Naive thymus-derived CD8-positive, alpha-beta T cell (primary cell): ENCODE measurements at regions not wholly inside any gene's neighbourhood (a gene's known extent, or its start where the extent isn't known, plus 50 kb on each side); places are given as distances from the start of the nearest gene placed in this dataset.

Experiments
- ATAC-seq, 2 donors: fragments of 150-1000 bp; cut with Tn5 transposase in 1 of 2; sonication (Bioruptor Pico), chemical (Tn5 transposase) in 1 of 2; 1 replicate in 1 of 2; 2 replicates in 1 of 2; pipeline ENCODE4 v1.10.0; 2021; ENCODE audit warnings: mild to moderate bottlenecking in 2 of 2, moderate library complexity in 2 of 2
- POLR2A ChIA-PET: fragments of 350-600 bp; sonication (Branson Sonifier 250); formaldehyde crosslinking; loops from one replicate; lab custom pipeline; 2021; ENCODE audit warnings: antibody characterized with exemption; lab: Charles Lee
- DNase-seq, 10 donors: peaks; one replicate each; pipeline versions ENCODE4 v3.0.0 to v3.0.0-alpha.2; 2020 to 2022
- H3K27ac Mint-ChIP-seq, 10 donors: one replicate each; pipeline ENCODE4 v1.8.0; 2020 to 2022; ENCODE audit warnings: mild to moderate bottlenecking in 10 of 10, mixed read lengths in 10 of 10, moderate library complexity in 4 of 10, inconsistent platforms in 1 of 10
- H3K27me3 Mint-ChIP-seq, 5 donors: one replicate each; pipeline ENCODE4 v1.8.0; 2021 to 2022; ENCODE audit warnings: mixed read lengths in 5 of 5
- H3K36me3 Mint-ChIP-seq, 3 donors: one replicate each; pipeline ENCODE4 v1.8.0; 2020 to 2022; ENCODE audit warnings: mixed read lengths in 3 of 3, mild to moderate bottlenecking in 2 of 3, inconsistent platforms in 1 of 3
- H3K4me1 Mint-ChIP-seq, 4 donors: one replicate each; pipeline ENCODE4 v1.8.0; 2021 to 2022; ENCODE audit warnings: mixed read lengths in 4 of 4
- H3K4me3 Mint-ChIP-seq, 10 donors: one replicate each; pipeline ENCODE4 v1.8.0; 2020 to 2022; ENCODE audit warnings: mild to moderate bottlenecking in 10 of 10, mixed read lengths in 10 of 10, moderate library complexity in 6 of 10, inconsistent platforms in 1 of 10
- H3K9me3 Mint-ChIP-seq, 9 donors: one replicate each; pipeline ENCODE4 v1.8.0; 2020 to 2022; ENCODE audit warnings: mixed read lengths in 9 of 9, mild to moderate bottlenecking in 3 of 9, inconsistent platforms in 1 of 9, moderate library complexity in 1 of 9

- no peak overlapping the region for H3K27ac Mint-ChIP-seq
- H3K27me3 Mint-ChIP-seq: no peaks in the 10 kb centered on the region
- POLR2A ChIA-PET: no interaction called here
- DNase-seq (no peak), ATAC-seq (no peak)
- H3K36me3 Mint-ChIP-seq: no peaks in the 10 kb centered on the region
- H3K4me1 Mint-ChIP-seq: no peaks in the 10 kb centered on the region
- H3K9me3 Mint-ChIP-seq: peaks cover 0 to 21% (median 10%) of the 10 kb centered on the region in 9 donors
- H3K4me3 Mint-ChIP-seq: no peak overlapping the region
Observed at GRCh38 chr14:28102814-28103213, 663.8 kb upstream of the FOXG1 start.

DNA sequence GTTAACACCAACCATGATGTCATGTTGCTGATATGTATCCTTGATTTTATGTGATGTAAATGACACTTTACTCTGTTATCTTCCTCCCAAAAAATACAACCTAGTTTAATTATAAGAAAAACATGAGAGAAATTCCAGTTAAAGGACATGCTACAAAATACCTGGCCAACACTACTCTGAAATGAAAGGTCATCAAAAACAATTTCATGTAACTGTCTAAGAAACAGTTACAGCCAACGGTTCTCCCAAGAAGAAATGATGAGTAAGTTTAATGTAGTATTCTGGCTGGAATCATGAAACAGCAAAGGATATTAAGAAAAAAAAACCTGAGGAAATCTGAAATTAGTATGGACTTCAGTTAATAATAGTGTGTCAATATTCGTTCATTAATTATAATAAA is 653.3 kb upstream of the FOXG1 start:
- POLR2A ChIA-PET: no interaction called here
- no peak for DNase-seq
- no peaks in the 10 kb centered on the region for H3K4me1 Mint-ChIP-seq
- no peak overlapping the region for H3K27ac Mint-ChIP-seq
- H3K4me3 Mint-ChIP-seq: no peak overlapping the region
- ATAC-seq: no peak
- peaks cover 0 to 30% (median 9%) of the 10 kb centered on the region in 9 donors for H3K9me3 Mint-ChIP-seq
- no peaks in the 10 kb centered on the region for H3K27me3 Mint-ChIP-seq
- H3K36me3 Mint-ChIP-seq: no peaks in the 10 kb centered on the region

DNA sequence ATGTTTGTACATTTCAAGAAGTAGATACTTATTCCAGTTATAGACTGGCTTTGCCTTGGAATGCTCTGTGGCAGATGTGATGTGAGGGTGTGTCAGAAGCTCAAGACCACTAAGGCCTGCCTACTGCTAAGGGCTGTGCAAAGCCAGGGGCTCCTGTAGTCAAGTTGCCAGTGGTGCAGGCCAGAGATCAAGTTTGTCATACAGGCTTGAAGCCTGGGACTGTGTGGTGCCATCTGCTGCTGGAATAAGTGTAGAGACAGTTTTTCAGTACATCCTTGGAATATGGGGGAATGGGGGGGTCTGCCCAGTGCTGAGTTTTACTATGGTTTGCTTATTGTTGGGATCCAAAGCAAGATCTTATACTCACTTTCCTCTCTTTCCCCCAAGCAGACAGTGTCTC is 649.9 kb upstream of the FOXG1 start:
- ATAC-seq (no peak), DNase-seq (no peak)
- no peaks in the 10 kb centered on the region for H3K4me1 Mint-ChIP-seq
- H3K4me3 Mint-ChIP-seq: no peak overlapping the region
- no peak overlapping the region for H3K27ac Mint-ChIP-seq
- POLR2A ChIA-PET: no interaction called here
- peaks cover 0 to 6% (median 0%) of the 10 kb centered on the region in 3 donors for H3K36me3 Mint-ChIP-seq
- H3K27me3 Mint-ChIP-seq: no peaks in the 10 kb centered on the region
- peaks cover 0 to 42% (median 12%) of the 10 kb centered on the region in 9 donors for H3K9me3 Mint-ChIP-seq

DNA sequence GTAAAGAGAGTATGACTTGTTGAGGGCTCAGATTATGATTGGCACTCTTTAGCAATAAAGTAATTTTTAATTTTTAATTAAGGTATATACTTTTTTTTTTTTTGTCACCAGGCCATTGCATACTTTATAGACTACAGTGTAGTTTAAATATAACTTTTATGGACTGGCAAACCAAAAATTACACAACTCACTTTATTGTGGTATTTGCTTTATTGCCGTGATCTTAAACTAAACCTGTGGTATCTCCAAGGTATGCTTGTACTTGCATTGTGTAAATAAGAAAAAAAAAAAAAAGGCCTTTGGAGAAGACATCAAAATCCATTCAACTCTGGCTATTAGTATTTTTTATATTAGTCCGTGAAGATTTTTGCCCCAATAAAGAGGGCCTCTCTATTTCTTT is 646.7 kb upstream of the FOXG1 start:
- Mint-ChIP-seq H3K36me3 (peaks cover 0 to 6% (median 0%) of the 10 kb centered on the region in 3 donors), H3K27ac (no peak overlapping the region), H3K4me1 (no peaks in the 10 kb centered on the region), H3K9me3 (peaks cover 3 to 44% (median 20%) of the 10 kb centered on the region in 9 donors), H3K4me3 (no peak overlapping the region), H3K27me3 (no peaks in the 10 kb centered on the region)
- POLR2A ChIA-PET: no interaction called here
- DNase-seq (no peak), ATAC-seq (no peak)

DNA sequence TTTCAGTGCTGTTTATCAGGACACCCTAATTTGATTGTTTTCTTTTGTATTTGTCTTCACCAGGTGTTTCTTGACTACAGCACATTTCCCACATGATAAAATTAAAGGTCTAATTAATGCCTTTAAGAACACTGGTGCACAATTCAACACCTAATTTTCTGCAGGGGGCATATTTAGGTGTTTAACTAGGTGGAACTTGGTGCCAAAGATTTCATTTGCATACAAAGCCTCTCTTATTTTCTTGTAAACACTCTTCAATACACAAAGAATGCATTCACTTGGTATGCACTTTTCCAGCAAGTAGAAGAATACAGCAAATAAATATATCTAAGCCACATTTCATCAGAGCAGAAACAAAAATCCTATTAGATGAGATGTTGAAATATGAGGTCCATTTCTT is 646.2 kb upstream of the FOXG1 start:
- POLR2A ChIA-PET: no interaction called here
- Mint-ChIP-seq H3K27ac (no peak overlapping the region), H3K36me3 (peaks cover 0 to 6% (median 0%) of the 10 kb centered on the region in 3 donors), H3K9me3 (peaks cover 3 to 44% (median 18%) of the 10 kb centered on the region in 9 donors), H3K4me1 (no peaks in the 10 kb centered on the region), H3K4me3 (no peak overlapping the region), H3K27me3 (no peaks in the 10 kb centered on the region)
- DNase-seq (no peak), ATAC-seq (no peak)

- Mint-ChIP-seq H3K27ac (no peak overlapping the region), H3K4me3 (no peak overlapping the region), H3K4me1 (no peaks in the 10 kb centered on the region), H3K9me3 (peaks cover 6 to 46% (median 19%) of the 10 kb centered on the region in 9 donors), H3K36me3 (peaks cover 0 to 6% (median 0%) of the 10 kb centered on the region in 3 donors), H3K27me3 (no peaks in the 10 kb centered on the region)
- DNase-seq: no peak
- ATAC-seq: no peak
- POLR2A ChIA-PET: no interaction called here
Observed at GRCh38 chr14:28121512-28122297, 644.9 kb upstream of the FOXG1 start.

DNA sequence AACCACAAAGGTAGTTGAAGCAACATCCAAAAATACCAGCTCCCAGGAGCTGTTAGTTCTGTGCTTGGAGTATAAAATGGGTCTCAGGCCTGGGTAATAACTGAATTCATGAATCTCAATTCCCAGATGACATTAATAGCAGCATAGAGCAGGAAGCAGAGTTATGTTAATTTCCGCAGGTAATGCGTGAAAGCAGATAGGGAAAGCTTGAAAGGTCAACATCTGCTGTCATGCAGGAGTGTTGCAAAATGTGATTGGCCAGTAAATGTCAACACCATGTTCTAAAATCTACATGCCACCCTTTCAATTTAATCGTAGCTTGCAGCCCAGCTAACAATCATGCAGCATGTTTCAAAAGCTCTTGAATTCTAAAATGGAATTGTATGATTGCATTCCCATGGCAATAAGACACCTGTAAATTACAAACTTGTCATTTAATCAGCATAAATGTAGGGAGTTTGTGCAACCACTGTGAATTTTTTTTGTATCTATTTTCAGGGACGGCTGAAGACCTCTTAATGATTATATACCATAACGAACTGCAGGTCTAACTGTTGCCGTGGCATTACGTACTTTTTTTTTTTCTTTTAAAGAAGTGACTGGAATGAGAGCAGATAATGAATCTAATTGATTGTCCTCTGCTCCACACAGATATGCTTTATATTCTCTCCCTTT is 635.8 kb upstream of the FOXG1 start:
- DNase-seq: no peak
- POLR2A ChIA-PET: no interaction called here
- H3K4me3 Mint-ChIP-seq: no peak overlapping the region
- no peaks in the 10 kb centered on the region for H3K4me1 Mint-ChIP-seq
- H3K9me3 Mint-ChIP-seq: peaks cover 13 to 38% (median 19%) of the 10 kb centered on the region in 9 donors
- no peaks in the 10 kb centered on the region for H3K27me3 Mint-ChIP-seq
- ATAC-seq: no peak
- H3K36me3 Mint-ChIP-seq: peaks cover 0 to 5% (median 0%) of the 10 kb centered on the region in 3 donors
- H3K27ac Mint-ChIP-seq: no peak overlapping the region

DNA sequence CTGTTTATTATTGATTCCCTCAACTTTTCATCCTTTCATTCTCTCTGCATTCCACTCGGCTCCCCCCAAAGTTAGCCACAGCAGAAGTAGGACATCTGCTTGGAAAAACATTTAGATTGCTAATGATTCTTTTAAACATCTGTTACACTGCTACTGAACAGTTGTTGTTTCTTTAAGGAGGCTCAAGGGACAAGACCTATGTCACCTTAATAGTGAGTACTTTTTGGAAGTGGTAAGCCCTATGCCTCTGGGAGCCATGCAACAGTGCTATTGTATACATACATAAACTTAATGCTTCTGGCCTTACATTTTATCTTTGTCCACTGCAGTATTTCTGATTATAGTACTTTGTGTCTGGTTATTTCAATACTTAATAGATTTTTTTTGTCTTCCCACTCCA is 628.2 kb upstream of the FOXG1 start:
- no peaks in the 10 kb centered on the region for H3K36me3 Mint-ChIP-seq
- H3K27me3 Mint-ChIP-seq: no peaks in the 10 kb centered on the region
- no peaks in the 10 kb centered on the region for H3K4me1 Mint-ChIP-seq
- no peak for ATAC-seq
- peaks cover 3 to 48% (median 11%) of the 10 kb centered on the region in 9 donors for H3K9me3 Mint-ChIP-seq
- no peak overlapping the region for H3K4me3 Mint-ChIP-seq
- no peak for DNase-seq
- POLR2A ChIA-PET: no interaction called here
- no peak overlapping the region for H3K27ac Mint-ChIP-seq

DNA sequence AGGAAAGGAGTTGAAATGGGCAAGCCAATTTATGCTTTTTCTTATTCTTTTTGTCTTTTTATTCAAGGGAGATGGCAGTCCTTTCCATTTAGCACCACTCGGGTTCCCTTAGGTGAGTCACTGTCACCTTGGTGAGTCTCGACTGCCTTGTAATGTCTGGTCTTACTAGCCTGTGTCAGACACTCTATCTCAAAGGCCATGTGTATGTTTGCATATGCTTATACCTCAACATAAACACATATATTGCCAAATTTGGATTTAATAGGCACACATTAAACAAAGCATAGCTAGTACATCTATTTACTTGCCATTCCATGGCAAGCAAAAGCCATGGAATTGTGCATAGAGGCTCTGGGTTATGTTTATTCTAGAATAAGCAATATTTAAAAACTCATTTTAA is 624.9 kb upstream of the FOXG1 start:
- DNase-seq (no peak), ATAC-seq (no peak)
- Mint-ChIP-seq H3K4me1 (no peaks in the 10 kb centered on the region), H3K36me3 (no peaks in the 10 kb centered on the region), H3K27me3 (no peaks in the 10 kb centered on the region), H3K9me3 (peaks cover 0 to 32% (median 8%) of the 10 kb centered on the region in 9 donors), H3K27ac (no peak overlapping the region), H3K4me3 (no peak overlapping the region)
- POLR2A ChIA-PET: no interaction called here

DNA sequence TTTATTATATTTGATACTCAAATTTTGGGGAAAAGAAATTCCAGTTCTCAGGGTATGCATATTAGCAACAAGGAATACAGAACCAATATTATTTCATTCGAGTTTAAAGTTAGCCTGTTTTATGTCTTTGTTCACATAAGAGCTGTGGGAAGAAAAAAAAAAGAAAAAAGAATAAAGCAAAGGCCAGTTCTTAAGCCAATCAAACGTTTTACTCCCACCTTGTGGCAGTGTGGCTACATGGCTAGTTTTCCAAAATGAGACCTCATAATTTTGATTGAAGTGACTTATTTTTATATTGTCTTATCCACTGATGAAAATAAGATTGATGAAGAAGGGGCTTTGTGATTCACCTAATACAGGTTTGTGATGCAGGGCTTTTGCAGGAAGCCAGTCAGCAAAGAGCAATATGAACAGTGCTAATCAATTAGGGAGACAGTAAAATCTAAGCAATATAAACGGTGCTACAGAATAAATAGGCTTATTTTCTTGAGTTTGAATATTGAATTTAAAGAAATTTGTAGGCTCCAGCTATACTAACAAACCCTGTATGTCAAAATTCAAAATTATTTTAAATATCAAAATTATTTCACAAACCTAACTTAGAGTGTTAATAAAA is 624.1 kb upstream of the FOXG1 start:
- Mint-ChIP-seq H3K27ac (no peak overlapping the region), H3K4me1 (no peaks in the 10 kb centered on the region), H3K9me3 (peaks cover 0 to 32% (median 9%) of the 10 kb centered on the region in 9 donors), H3K4me3 (no peak overlapping the region), H3K36me3 (no peaks in the 10 kb centered on the region), H3K27me3 (no peaks in the 10 kb centered on the region)
- DNase-seq: no peak
- POLR2A ChIA-PET: no interaction called here
- ATAC-seq: no peak

DNA sequence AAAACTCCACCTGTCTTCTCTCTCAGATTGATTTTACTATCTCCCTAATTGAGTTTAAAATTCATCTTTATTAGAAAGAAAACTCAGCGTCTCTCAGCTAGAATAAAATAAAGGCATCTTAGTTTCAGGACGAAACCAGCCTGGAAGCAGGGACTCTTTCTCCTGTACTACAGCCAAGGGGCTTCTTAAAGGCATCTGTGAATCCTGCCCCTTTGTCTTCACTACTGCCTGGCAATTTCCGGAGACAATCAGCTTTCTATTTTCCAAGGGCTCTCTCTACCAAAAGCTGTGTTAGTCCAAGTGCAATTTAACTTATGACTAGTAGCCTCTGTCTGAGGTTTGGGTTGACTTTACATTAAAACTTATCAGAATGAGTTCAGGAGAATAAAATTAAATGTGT is 623.3 kb upstream of the FOXG1 start:
- H3K36me3 Mint-ChIP-seq: no peaks in the 10 kb centered on the region
- ATAC-seq (no peak), DNase-seq (no peak)
- no peak overlapping the region for H3K4me3 Mint-ChIP-seq
- POLR2A ChIA-PET: no interaction called here
- H3K27me3 Mint-ChIP-seq: no peaks in the 10 kb centered on the region
- H3K27ac Mint-ChIP-seq: no peak overlapping the region
- no peaks in the 10 kb centered on the region for H3K4me1 Mint-ChIP-seq
- H3K9me3 Mint-ChIP-seq: peaks cover 0 to 26% (median 9%) of the 10 kb centered on the region in 9 donors

GRCh38 chr14:28151926-28152325 is 614.7 kb upstream of the FOXG1 start:
- H3K27me3 Mint-ChIP-seq: no peaks in the 10 kb centered on the region

GRCh38 chr14:28152453-28153044 is 614.0 kb upstream of the FOXG1 start:
- DNase-seq (no peak), ATAC-seq (no peak)
- H3K9me3 Mint-ChIP-seq: peaks cover 2 to 25% (median 7%) of the 10 kb centered on the region in 9 donors
- no peak overlapping the region for H3K27ac Mint-ChIP-seq
- no peak overlapping the region for H3K4me3 Mint-ChIP-seq
- no peaks in the 10 kb centered on the region for H3K36me3 Mint-ChIP-seq
- H3K27me3 Mint-ChIP-seq: no peaks in the 10 kb centered on the region
- POLR2A ChIA-PET: no interaction called here
- no peaks in the 10 kb centered on the region for H3K4me1 Mint-ChIP-seq

More at GRCh38 chr14:28151926-28152325, 614.7 kb upstream of the FOXG1 start:
- H3K27ac Mint-ChIP-seq: no peak overlapping the region
- POLR2A ChIA-PET: no interaction called here
- H3K4me3 Mint-ChIP-seq: no peak overlapping the region
- H3K4me1 Mint-ChIP-seq: no peaks in the 10 kb centered on the region
- DNase-seq (no peak), ATAC-seq (no peak)
- peaks cover 3 to 25% (median 7%) of the 10 kb centered on the region in 9 donors for H3K9me3 Mint-ChIP-seq
- no peaks in the 10 kb centered on the region for H3K36me3 Mint-ChIP-seq
